HG03095 (cell line): ENCODE measurements at regions not wholly inside any gene's neighbourhood (a gene's known extent, or its start where the extent isn't known, plus 50 kb on each side); places are given as distances from the start of the nearest gene placed in this dataset.

Experiments used
- ATAC-seq: cut with Tn5 transposase; IDR thresholded peaks from one replicate; pipeline ENCODE4 v1.9.1; 2021; ENCODE audit warnings: moderate library complexity; ENCODE audit not compliant: unreplicated experiment

GRCh38 chr10:28810057-28810870 lies 132.9 kb downstream of the BAMBI start:
- ATAC-seq = no peak

GRCh38 chr10:28811639-28812349 lies 134.5 kb downstream of the BAMBI start:
- no peak for ATAC-seq

- ATAC-seq = no peak
Observed at GRCh38 chr10:28812384-28813372, 135.4 kb downstream of the BAMBI start.

- ATAC-seq = no peak
Observed at GRCh38 chr10:28815681-28816080, 138.4 kb downstream of the BAMBI start.

GRCh38 chr10:28822719-28823464 lies 145.6 kb downstream of the BAMBI start:
- ATAC-seq = no peak

GRCh38 chr10:28823501-28824075 lies 146.3 kb downstream of the BAMBI start:
- ATAC-seq = no peak

GRCh38 chr10:28833313-28833712 lies 156.0 kb downstream of the BAMBI start:
- no peak for ATAC-seq

GRCh38 chr10:28836435-28836743 lies 159.1 kb downstream of the BAMBI start:
- no peak for ATAC-seq

GRCh38 chr10:28837613-28838390 lies 160.5 kb downstream of the BAMBI start:
- no peak for ATAC-seq

- ATAC-seq = no peak
Observed at GRCh38 chr10:28838908-28839307, 161.6 kb downstream of the BAMBI start.

- ATAC-seq = no peak
Observed at GRCh38 chr10:28839600-28840007, 162.3 kb downstream of the BAMBI start.

GRCh38 chr10:28840202-28840601 lies 162.9 kb downstream of the BAMBI start:
- no peak for ATAC-seq

GRCh38 chr10:28840971-28841370 lies 163.7 kb downstream of the BAMBI start:
- no peak for ATAC-seq

- ATAC-seq = no peak
Observed at GRCh38 chr10:28841625-28842024, 164.3 kb downstream of the BAMBI start.

GRCh38 chr10:28842321-28842720 lies 165.0 kb downstream of the BAMBI start:
- no peak for ATAC-seq

- no peak for ATAC-seq
Observed at GRCh38 chr10:28845009-28845682, 167.8 kb downstream of the BAMBI start.

- ATAC-seq = no peak
Observed at GRCh38 chr10:28849309-28849708, 172.0 kb downstream of the BAMBI start.

- no peak for ATAC-seq
Observed at GRCh38 chr10:28849821-28850220, 172.5 kb downstream of the BAMBI start.

GRCh38 chr10:28850784-28851183 lies 173.5 kb downstream of the BAMBI start:
- ATAC-seq = no peak
